Tibial nerve (tissue), 3 donors: ENCODE measurements at regions not wholly inside any gene's neighbourhood (a gene's known extent, or its start where the extent isn't known, plus 50 kb on each side); places are given as distances from the start of the nearest gene placed in this dataset.

ENCODE experiments used
- CTCF ChIP-seq, 5 experiments: fragments of 200-600 bp in 3 of 5; fragments of 450-650 bp in 2 of 5; sonication (generic) in 3 of 5; IDR thresholded peaks; one replicate each; pipeline ENCODE4 v1.5.1; 2016 to 2019; ENCODE audit warnings: antibody characterized with exemption in 5 of 5, mild to moderate bottlenecking in 3 of 5, moderate library complexity in 2 of 5
- POLR2A ChIP-seq, 2 donors: fragments of 450-650 bp; IDR thresholded peaks; one replicate each; pipeline ENCODE4 v1.6.1; 2017; ENCODE audit warnings: antibody characterized with exemption in 2 of 2, mild to moderate bottlenecking in 2 of 2, moderate library complexity in 2 of 2

DNA sequence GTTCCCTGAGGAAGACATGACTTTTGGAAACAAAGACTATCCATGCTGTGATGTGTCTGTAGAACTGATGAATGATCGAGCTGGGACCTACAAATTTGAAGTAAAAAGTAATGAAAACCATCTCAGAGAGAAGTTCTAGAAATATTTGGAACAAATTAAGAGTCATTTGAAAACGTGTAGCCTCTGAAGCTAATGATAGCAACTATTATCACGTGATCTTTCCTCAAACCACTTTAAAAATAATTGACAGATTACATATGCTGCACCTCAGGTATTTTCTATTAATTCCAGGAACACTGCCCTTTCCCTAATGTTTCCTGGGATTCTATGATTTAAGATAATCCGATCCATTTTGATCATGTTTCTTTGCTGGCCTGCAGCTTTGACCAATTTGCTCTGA lies 990.3 kb downstream of the CDH8 start:
- TF ChIP-seq CTCF (IDR thresholded peaks at IDR 0.05) = no peak
- TF ChIP-seq POLR2A (IDR thresholded peaks at IDR 0.05) = no peak
